GM19025 (cell line): ENCODE measurements at regions not wholly inside any gene's neighbourhood (a gene's known extent, or its start where the extent isn't known, plus 50 kb on each side); places are given as distances from the start of the nearest gene placed in this dataset.

ENCODE experiments used
- ATAC-seq: cut with Tn5 transposase; IDR thresholded peaks from one replicate; pipeline ENCODE4 v1.9.1; 2021; ENCODE audit warnings: mild to moderate bottlenecking, low read depth, moderate library complexity; ENCODE audit not compliant: unreplicated experiment

DNA sequence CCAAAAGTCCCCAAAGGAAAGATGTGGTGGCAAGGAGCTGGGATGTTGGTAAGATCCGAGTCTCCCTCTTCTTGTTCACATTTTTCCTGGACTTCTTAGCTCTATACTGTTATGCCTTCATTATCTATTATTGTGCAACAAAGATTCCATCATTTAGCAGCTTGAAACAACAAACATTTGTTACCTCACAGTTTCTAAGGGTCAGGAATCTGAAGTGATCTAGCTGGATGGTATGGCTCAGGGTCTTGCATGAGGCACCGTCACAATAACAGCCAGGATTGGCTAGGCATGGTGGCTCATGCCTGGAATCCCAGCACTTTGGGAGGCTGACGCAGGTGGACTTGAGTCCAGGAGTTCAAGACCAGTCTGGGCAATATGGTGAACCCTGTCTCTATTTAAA is 51.1 kb upstream of the KRAS start:
- ATAC-seq: no peak
